Fibroblast of pulmonary artery (primary cell): ENCODE measurements at regions not wholly inside any gene's neighbourhood (a gene's known extent, or its start where the extent isn't known, plus 50 kb on each side); places are given as distances from the start of the nearest gene placed in this dataset.

ENCODE experiments used
- DNase-seq: peaks from one replicate; pipeline ENCODE4 v3.0.0-alpha.2; 2010; ENCODE audit warnings: low read depth
- H3K4me3 ChIP-seq: replicated peaks from 2 replicates; pipeline ENCODE4 v1.5.1; 2011; ENCODE audit warnings: low read depth, mild to moderate bottlenecking, control low read depth, low read length, moderate library complexity
- TF ChIP-seq, protein P1 (sequence below): IDR thresholded peaks from 2 replicates; pipeline ENCODE4 v1.5.1; 2011; ENCODE audit warnings: mild to moderate bottlenecking, control low read depth, low read length, inconsistent platforms; ENCODE audit errors: missing control alignments

DNA sequence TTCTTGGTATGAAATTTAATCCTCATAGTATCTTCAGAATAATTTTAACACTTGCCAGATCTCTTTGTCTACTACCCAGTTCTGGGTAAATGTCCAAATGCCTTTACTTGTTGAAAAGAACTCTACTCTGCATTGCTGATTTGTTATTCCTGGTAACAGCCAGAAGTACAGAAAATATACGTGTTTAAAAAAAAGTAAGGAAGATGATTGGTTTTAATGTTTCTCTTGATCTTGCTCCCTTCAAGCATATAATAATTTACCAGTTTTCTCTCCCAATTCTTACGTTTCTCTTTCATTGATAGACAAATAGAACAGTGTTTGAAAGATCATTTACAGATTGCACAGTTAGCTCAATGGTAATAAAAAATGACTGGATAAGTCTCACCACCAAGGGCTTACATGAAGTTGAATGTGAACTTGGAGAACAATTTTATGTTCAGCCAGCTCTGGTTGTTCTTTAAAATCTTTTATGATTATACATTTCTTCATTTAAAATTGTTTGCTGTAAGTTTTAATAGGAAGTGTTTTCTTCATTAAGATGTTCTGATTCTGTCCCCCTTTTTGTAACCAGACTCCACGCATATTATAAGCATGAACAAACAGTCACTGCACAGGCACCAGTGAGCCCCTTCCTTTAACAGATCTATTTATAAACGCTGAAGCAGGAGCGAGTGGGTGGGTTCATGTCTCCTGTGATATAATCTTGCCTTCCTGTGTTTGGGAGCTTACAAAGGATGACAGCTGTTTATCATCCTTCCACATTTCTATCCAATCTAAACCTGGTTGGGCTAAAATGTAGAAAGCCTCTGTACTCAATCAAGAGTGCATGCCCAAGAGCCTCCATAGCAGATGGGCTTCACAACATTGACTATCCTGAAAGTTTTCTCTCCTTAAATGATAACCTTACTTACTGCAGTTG is 299.5 kb downstream of the PRL start:
- H3K4me3 ChIP-seq, result no peak overlapping the region
- DNase-seq, result peak; percentile 13
- TF ChIP-seq, protein P1, sequence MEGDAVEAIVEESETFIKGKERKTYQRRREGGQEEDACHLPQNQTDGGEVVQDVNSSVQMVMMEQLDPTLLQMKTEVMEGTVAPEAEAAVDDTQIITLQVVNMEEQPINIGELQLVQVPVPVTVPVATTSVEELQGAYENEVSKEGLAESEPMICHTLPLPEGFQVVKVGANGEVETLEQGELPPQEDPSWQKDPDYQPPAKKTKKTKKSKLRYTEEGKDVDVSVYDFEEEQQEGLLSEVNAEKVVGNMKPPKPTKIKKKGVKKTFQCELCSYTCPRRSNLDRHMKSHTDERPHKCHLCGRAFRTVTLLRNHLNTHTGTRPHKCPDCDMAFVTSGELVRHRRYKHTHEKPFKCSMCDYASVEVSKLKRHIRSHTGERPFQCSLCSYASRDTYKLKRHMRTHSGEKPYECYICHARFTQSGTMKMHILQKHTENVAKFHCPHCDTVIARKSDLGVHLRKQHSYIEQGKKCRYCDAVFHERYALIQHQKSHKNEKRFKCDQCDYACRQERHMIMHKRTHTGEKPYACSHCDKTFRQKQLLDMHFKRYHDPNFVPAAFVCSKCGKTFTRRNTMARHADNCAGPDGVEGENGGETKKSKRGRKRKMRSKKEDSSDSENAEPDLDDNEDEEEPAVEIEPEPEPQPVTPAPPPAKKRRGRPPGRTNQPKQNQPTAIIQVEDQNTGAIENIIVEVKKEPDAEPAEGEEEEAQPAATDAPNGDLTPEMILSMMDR, result no peak

DNA sequence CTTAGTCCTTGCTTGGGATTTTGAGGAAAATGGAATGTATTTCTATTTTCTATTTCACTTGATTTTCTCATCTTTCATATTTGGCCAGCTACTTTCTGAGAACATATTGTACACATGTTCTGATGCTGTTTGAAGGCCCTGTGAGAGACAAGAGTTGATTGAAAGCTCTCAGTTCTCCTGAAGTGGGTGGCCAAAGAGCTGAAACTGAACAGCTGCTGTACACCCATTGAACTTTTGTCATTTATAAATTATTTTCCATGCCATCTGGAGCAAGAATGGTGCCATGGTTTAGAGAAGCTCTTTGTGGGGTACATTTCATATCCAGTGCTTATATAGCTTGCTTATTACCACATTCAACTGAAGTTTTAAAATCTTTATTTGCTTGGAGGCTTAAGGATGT is 298.3 kb downstream of the PRL start:
- H3K4me3 ChIP-seq, result no peak overlapping the region
- no peak for DNase-seq
- TF ChIP-seq, protein P1, result no peak

DNA sequence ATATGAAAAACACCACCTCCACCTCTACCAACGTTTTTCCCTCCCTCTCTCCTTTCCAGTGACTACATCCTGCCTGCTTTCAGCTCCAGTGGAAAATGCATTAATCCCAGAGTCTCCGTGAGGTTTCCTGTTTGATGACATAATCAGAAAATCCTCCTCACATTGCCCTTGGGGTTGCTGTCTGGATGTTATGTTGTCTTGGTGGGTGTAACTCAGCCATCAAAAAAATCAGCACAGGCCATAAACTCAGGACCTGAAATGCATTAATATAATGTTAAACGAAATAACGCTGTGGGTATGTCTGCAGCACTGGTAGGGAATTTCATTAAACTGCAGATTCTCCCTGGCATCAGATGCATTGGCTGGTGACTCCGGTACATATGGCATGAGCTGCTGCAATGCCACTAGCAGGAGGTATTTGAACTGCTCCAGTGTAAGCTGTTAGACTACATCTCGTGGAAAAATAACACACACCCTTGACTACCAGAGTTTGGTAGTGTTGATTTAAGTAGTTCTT is 297.8 kb downstream of the PRL start:
- TF ChIP-seq, protein P1, result no peak
- DNase-seq, result peak; percentile 60
- H3K4me3 ChIP-seq, result no peak overlapping the region

DNA sequence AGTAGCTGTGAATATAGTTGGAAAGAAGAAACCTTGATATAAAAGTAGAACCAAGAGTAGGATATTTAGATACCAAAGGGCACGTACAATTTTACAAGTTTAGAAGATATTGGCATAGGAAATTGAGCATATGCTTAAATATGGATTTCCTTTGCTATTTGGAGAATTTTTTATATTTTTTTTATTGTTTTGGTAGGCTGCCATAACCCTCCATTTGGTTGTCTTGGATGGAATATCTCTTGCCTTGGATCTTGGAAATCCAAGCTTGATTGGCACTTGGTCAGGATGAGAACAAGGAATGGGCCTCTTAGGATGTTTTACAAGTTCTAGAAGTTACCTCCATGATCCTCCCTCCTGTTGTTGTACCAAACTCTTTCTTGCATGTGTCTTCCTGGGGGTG is 297.1 kb downstream of the PRL start:
- DNase-seq, result no peak
- TF ChIP-seq, protein P1, result no peak
- H3K4me3 ChIP-seq, result no peak overlapping the region

DNA sequence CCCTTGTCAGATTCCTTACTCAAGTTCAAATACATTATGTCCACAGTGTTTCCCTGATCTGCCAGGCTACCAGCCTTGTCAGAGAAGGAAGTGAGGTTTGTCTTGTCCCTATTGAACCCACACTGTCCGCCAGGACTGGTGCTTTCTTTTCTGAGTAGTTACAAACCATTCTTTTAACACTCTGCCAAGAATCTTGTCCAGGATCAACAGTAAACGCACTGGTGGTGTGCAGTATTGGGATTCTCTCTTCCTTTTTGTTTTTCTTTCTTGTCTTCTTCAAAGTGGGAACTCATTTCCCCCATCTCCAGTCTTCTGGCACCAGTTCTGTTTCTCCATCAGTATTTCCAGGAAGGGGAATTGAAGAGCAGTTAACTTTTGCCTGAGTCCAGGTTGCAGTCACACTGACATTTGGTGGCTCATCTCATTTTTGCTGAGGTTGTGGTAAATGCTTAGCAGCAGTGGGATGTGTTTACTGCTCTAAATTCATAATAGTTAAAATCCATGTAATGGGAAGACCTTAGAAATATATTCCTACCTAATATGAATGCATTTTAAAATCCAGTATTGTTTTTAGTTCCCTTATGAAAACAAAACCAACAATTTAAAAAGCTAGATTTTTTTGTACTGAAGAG is 295.3 kb downstream of the PRL start:
- no peak overlapping the region for H3K4me3 ChIP-seq
- TF ChIP-seq, protein P1, result no peak
- no peak for DNase-seq

DNA sequence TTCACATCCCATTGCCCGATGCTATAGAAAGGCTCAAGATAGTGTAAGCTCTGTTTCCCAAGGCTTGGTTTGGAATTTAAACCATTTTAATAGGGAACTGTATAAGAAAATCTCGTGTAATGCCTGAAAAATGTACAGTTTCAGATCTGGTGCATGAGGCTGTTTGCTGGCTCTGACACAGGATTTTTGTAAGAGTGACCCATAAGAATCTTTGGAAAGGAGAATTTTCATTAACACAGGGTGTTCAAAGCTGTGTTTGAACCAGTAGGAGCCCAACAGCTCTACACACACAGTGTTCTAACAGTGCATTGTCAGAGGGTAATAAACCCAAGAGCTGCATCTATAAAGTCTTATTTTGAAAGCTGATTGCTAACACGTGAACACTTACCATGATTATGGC is 293.5 kb downstream of the PRL start:
- no peak for DNase-seq
- TF ChIP-seq, protein P1, result no peak

More for the DNA sequence above, 293.5 kb downstream of the PRL start:
- H3K4me3 ChIP-seq, result no peak overlapping the region
